ENCODE measurements at regions not wholly inside any gene's neighbourhood (a gene's known extent, or its start where the extent isn't known, plus 50 kb on each side); places are given as distances from the start of the nearest gene placed in this dataset.

DNA sequence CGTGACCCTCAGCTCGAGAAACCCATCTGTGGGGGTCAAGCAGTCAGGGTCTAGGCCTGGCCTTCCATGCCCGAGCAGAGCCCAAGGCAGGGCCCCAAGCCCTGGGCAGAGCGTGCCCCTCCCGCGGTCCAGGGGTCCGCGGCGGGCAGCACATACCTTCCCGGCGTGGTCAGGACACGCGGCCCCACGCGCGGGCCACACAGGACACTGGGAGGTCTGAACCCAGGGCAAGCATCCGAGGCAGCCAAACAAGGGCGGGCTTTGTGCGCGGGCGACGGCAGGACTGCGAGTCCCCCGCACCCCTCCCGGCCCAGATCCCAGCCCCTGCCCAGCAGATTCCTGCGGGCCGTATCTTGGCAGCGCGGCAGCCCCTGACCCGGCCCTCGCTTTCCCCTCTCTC is 61.6 kb upstream of the ACAN start:
- DNase-seq (ENCODE audit: low read depth in 2 of 3, low spot score in 2 of 3) = no peak

DNA sequence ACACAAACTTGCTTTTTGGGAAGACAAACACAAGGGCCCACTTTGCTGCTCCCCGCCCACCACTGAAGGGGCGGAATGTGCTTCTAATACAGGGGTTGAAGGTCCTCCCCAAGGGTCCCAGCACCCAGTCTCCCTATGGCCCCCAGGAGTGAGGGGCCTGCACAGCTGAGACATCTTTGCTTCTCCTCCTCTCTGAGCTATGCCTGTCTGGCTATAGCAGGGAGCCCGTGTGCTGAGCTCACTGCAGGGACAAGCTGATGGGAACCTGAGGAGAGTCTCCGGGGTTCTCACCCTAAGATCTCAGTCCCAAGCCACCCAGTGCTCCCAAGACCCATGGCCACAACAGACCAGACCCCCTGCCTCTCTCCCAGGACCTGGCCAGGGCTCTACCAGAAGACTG is 61.1 kb upstream of the ACAN start:
- no peak for DNase-seq (ENCODE audit: low read depth in 2 of 3, low spot score in 2 of 3)

DNA sequence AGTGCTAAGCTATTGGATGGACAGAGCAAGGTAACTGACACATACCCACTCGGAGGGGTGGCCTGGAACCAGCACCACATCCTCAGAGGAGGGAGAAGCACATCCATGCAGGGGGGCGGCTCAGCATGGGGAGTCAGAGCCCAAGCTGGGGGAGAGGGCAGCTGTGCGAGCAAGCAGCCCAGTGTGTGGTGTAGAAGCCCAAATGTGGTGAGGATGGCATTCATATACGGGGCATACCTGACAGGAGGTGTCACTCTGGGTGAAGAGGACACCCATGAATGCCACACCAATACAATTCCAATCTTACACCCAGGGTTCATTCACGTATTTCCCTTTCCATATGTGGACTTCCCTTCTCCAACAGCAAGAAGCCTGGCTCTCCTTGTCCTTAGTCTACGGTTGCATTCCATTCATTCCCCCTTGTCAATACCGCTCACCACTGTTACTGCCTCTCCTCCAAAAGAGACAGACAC is 58.7 kb upstream of the ACAN start:
- no peak for DNase-seq (ENCODE audit: low read depth in 2 of 3, low spot score in 2 of 3)

- no peak for DNase-seq (ENCODE audit: low read depth in 2 of 3, low spot score in 2 of 3)
Measured at GRCh38 chr15:88745065-88745464, 58.2 kb upstream of the ACAN start.

GRCh38 chr15:88745696-88746095 is 57.5 kb upstream of the ACAN start:
- no peak for DNase-seq (ENCODE audit: low read depth in 2 of 3, low spot score in 2 of 3)

DNA sequence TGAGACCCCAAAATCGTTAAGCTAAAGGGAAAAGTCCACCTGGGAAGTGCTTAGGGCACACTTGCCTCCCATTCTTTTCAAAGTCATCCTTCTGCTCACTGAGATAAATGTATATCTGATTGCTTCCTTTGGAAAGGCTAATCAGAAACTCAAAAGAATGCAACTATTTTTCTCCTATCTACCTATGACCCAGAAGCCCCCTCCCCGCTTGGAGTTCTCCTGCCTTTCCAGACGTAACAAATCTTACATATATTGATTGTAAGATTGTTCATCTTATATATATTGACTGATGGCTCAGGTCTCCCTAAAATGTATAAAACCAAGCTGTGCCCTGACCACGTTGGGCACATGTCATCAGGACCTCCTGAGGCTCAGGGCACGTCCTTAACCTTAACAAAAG is 56.8 kb upstream of the ACAN start:
- DNase-seq (ENCODE audit: low read depth in 2 of 3, low spot score in 2 of 3) = no peak

DNA sequence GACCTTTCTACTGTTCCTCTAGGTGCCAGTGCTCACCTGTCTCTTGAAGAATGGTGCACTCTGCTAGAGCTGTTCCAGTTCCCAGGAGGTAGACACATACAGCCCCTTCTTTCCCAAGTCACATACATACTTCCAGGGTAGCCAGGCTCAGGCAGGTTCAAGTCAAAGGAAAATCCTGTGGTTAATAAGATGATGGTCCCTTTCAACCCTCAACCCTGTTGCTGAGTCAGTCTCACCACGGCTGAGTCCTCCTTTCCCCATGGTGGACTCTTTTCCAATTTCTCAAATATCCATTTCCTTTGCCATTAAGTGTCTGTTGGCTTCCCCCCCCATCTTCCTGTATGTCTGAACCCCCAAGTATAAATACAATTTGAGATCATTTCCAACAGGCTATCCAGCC is 56.1 kb upstream of the ACAN start:
- no peak for DNase-seq (ENCODE audit: low read depth in 2 of 3, low spot score in 2 of 3)

DNA sequence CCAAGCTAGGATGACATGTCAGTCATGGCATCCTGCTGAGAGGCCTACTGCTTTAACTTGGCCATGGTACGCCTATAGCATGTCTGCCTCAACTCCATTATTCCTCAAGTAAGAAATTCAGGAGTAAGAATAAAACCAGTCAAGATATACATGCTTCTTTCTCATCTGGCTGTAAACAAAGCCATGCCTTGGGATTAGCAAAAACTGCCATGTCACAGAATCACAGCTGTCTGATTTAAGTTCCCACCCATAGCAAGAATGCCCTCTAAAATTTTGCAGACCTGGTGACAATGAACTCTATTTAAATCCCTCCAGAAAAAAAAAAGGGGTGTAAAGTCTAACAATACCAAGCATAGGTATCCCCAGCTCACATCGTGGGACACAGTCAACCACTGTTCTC is 55.6 kb upstream of the ACAN start:
- DNase-seq (ENCODE audit: low read depth in 2 of 3, low spot score in 2 of 3) = no peak

- no peak for DNase-seq (ENCODE audit: low read depth in 2 of 3, low spot score in 2 of 3)
Measured at GRCh38 chr15:88748081-88748480, 55.2 kb upstream of the ACAN start.

DNA sequence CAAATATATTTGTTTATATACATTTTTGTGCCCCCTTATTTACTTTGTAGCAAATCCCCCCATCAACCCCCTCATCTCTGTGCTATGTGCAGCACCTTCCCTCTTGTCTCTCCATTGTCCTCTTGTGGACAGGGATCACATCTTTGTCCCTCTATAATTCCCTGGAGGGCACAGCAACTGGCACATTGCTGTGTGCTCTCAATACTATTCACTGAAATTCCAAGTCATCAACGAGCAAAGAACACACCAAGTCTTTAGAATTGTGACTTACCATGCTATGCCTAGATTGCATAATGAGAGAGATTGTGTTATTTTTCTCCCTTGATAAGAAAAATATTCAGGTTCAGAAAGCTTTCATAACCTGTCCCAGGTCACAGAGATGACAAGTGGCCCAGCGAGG is 54.6 kb upstream of the ACAN start:
- no peak for DNase-seq (ENCODE audit: low read depth in 2 of 3, low spot score in 2 of 3)

GRCh38 chr15:88749699-88750098 is 53.5 kb upstream of the ACAN start:
- no peak for DNase-seq (ENCODE audit: low read depth in 2 of 3, low spot score in 2 of 3)

DNA sequence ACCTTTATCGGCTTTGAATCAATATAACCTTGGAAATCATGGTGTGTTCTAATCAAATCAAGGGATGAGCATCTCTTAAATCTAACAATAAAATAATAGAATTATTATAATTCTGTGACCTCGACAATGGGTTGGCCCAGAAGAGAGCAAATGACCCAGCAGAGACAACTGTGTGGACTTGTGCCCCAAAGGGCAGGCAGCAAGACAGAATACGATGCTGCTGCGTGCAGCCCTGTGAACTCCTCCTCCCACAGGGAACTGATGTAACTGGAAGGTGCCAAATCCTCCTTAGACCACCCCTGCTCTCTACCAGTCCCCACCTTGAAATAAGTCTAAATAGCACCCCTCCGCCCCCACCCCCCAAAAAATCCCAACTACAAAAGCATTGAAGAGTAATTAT is 50.7 kb upstream of the ACAN start:
- DNase-seq (ENCODE audit: low read depth in 2 of 3, low spot score in 2 of 3) = no peak

GRCh38 chr15:88752951-88753350 is 50.3 kb upstream of the ACAN start:
- DNase-seq (ENCODE audit: low read depth in 2 of 3, low spot score in 2 of 3) = no peak
